ENCODE measurements at regions not wholly inside any gene's neighbourhood (a gene's known extent, or its start where the extent isn't known, plus 50 kb on each side); places are given as distances from the start of the nearest gene placed in this dataset.

- no peak for TF ChIP-seq RAD21 (IDR thresholded peaks at IDR 0.05; ENCODE audit: low read depth)
- TF ChIP-seq, protein P1, sequence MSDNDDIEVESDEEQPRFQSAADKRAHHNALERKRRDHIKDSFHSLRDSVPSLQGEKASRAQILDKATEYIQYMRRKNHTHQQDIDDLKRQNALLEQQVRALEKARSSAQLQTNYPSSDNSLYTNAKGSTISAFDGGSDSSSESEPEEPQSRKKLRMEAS (IDR thresholded peaks at IDR 0.05) = no peak
- no peak for TF ChIP-seq YY1 (IDR thresholded peaks at IDR 0.05; ENCODE audit: low read depth)
- TF ChIP-seq CREB1 (IDR thresholded peaks at IDR 0.05; ENCODE audit: low read depth) = no peak
- TF ChIP-seq REST (IDR thresholded peaks at IDR 0.05; ENCODE audit: low read depth) = no peak
- no peak for TF ChIP-seq TAF1 (IDR thresholded peaks at IDR 0.05; ENCODE audit: low read depth)
- TF ChIP-seq CEBPB (IDR thresholded peaks at IDR 0.05) = no peak
- TF ChIP-seq TCF12 (IDR thresholded peaks at IDR 0.05; ENCODE audit: low read depth) = no peak
- TF ChIP-seq TEAD4 (IDR thresholded peaks at IDR 0.05) = no peak
These were observed 954.1 kb upstream of the COX7C start for GRCh38 chr5:85663708-85664031.
